DMS153 (cell line): ENCODE measurements at regions not wholly inside any gene's neighbourhood (a gene's known extent, or its start where the extent isn't known, plus 50 kb on each side); places are given as distances from the start of the nearest gene placed in this dataset.
"Not testable (repeated sequence)": the region's sequence is repeated elsewhere in the genome, so short reads cannot be mapped to it uniquely, and the experiment has no call there.

Experiments
- DNase-seq: peaks from one replicate; lab custom pipeline; 2025; lab: John Stamatoyannopoulos, UW

GRCh38 chr7:55743454-55743717 lies 119.2 kb downstream of the SEPTIN14 start:
- not testable (repeated sequence) for DNase-seq

GRCh38 chr7:55742651-55743453 lies 119.7 kb downstream of the SEPTIN14 start:
- not testable (repeated sequence) for DNase-seq

- not testable (repeated sequence) for DNase-seq
Measured at GRCh38 chr7:55741721-55742631, 120.6 kb downstream of the SEPTIN14 start.

- not testable (repeated sequence) for DNase-seq
Measured at GRCh38 chr7:55740633-55741250, 121.8 kb downstream of the SEPTIN14 start.

- DNase-seq, result not testable (repeated sequence)
Measured at GRCh38 chr7:55740053-55740452, 122.5 kb downstream of the SEPTIN14 start.

GRCh38 chr7:55736641-55737221 lies 125.8 kb downstream of the SEPTIN14 start:
- DNase-seq, result not testable (repeated sequence)

- no peak for DNase-seq
Measured at GRCh38 chr7:55733241-55734140, 129.1 kb downstream of the SEPTIN14 start.

- no peak for DNase-seq
Measured at GRCh38 chr7:55731931-55732330, 130.6 kb downstream of the SEPTIN14 start.

- DNase-seq, result no peak
Measured at GRCh38 chr7:55730197-55730596, 132.4 kb downstream of the SEPTIN14 start.

GRCh38 chr7:55723621-55723941 lies 139.0 kb downstream of the SEPTIN14 start:
- no peak for DNase-seq

GRCh38 chr7:55722874-55723620 lies 139.5 kb downstream of the SEPTIN14 start:
- DNase-seq, result not testable (repeated sequence)

- DNase-seq, result not testable (repeated sequence)
Measured at GRCh38 chr7:55721004-55721403, 141.5 kb downstream of the SEPTIN14 start.

- DNase-seq, result not testable (repeated sequence)
Measured at GRCh38 chr7:55715247-55715867, 143.1 kb upstream of the VOPP1 start.

- not testable (repeated sequence) for DNase-seq
Measured at GRCh38 chr7:55714370-55714769, 142.1 kb upstream of the VOPP1 start.

- not testable (repeated sequence) for DNase-seq
Measured at GRCh38 chr7:55710312-55710711, 138.0 kb upstream of the VOPP1 start.

- not testable (repeated sequence) for DNase-seq
Measured at GRCh38 chr7:55708028-55708427, 135.7 kb upstream of the VOPP1 start.

- DNase-seq, result not testable (repeated sequence)
Measured at GRCh38 chr7:55707410-55707809, 135.1 kb upstream of the VOPP1 start.

- not testable (repeated sequence) for DNase-seq
Measured at GRCh38 chr7:55706451-55707195, 134.3 kb upstream of the VOPP1 start.

- DNase-seq, result not testable (repeated sequence)
Measured at GRCh38 chr7:55705728-55706450, 133.6 kb upstream of the VOPP1 start.
